KBM-7 (cell line): ENCODE measurements at regions not wholly inside any gene's neighbourhood (a gene's known extent, or its start where the extent isn't known, plus 50 kb on each side); places are given as distances from the start of the nearest gene placed in this dataset.

Experiments
- DNase-seq: peaks from one replicate; pipeline ENCODE4 v3.0.0-alpha.2; 2015
- in situ Hi-C: fragments of 300-500 bp; cut with MboI; formaldehyde crosslinking; loops from 2 replicates; pipeline ENCODE4 v1.14.3; 2020; ENCODE audit warnings: low sequenced_read_pairs, low pct_unique_long_range_greater_than_20kb, mixed read lengths

DNA sequence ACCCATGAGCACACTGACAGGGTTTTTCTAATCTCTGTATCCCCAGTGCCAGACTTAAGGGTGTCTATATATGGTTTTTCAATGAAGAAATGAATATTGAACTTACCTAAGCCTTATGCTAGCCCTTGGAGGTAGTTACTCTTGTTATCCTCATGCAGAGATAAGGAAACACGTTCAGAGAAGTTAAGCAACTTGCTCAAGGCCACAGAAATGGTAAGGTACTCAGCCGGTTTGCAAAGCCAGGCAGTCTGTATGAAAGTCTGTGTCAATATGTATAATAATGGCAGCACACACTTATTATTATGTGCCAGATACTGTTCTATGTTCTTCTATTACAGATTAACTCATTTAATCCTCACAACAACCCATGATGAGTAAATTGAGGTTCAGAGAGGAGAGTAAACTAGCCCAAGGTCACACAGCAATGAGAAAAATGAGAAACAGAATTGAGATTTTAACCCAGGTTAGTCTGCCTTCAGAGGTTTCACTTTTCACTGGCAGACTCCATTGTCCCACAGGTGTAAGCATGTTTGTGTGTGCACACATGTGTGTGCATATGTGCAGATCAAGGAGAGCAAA, 54.6 kb upstream of the CSF3R start:
- DNase-seq, result no peak
- in situ Hi-C loops, result no loop called here

- no peak for DNase-seq
- in situ Hi-C loops, result no loop called here
Observed at GRCh38 chr1:36536727-36537126, 54.0 kb upstream of the CSF3R start.

DNA sequence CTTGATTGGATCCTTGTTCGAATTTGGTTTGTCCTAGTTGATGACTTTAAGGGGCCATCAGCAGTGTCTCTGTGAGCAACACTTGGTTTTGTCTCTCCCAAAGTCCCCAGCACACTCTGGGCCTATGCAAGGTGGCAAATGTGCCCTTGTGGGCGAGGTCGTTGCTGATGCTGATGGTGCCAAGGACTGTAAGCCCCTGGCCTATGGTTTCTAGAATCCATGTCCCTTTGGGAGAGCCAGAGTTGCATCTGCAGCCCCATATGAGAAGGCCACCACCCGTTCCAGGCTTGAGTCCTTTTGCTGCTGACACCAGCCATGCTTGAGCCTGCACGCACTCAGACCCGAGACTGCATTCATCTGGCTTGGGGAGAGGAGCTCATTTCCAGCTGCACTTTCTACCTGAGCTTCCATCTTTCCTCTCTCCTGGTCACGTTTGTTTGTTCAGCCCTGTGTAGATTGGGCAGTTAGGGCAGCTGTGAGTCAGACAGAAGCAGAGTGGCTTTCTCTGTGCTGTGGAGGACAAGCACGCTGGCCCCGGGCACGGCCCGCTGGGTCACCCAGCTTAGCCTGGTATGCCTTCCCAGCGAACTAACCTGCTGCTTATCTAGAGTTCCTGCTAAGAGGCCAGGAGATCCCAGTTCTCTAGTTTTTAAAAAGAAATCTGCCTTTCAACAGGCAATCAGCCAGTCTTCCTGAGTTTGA, 52.1 kb upstream of the CSF3R start:
- no peak for DNase-seq
- in situ Hi-C loops, result no loop called here

GRCh38 chr1:36533897-36534296, 51.2 kb upstream of the CSF3R start:
- no peak for DNase-seq
- in situ Hi-C loops, result no loop called here

- in situ Hi-C loops, result no loop called here
Observed at GRCh38 chr1:36532810-36533401, 50.2 kb upstream of the CSF3R start.

More at GRCh38 chr1:36532810-36533401, 50.2 kb upstream of the CSF3R start:
- DNase-seq, result no peak
